Heart right ventricle (tissue), 16 donors: ENCODE measurements at regions not wholly inside any gene's neighbourhood (a gene's known extent, or its start where the extent isn't known, plus 50 kb on each side); places are given as distances from the start of the nearest gene placed in this dataset.
A peak's percentile ranks its signal among the peaks of the same experiment; 100 is the strongest.
"Not testable (repeated sequence)": the region's sequence is repeated elsewhere in the genome, so short reads cannot be mapped to it uniquely, and the experiment has no call there.

Source experiments
- ATAC-seq, 8 donors: fragments of 200-7000 bp; cut with Tn5 transposase; one replicate each; pipeline ENCODE4 v1.9.1; 2020; ENCODE audit warnings: mild to moderate bottlenecking in 8 of 8, moderate library complexity in 8 of 8, moderate number of reproducible peaks in 1 of 8
- DNase-seq, 2 donors: peaks; one replicate each; pipeline ENCODE4 v3.0.0-alpha.2; 2020
- H3K27ac ChIP-seq, 10 donors: fragments of 200-600 bp; sonication (generic) in 2 of 10; one replicate each; pipeline versions ENCODE4 v1.5.0 to v1.8.0; 2020 to 2022; ENCODE audit warnings: mild to moderate bottlenecking in 3 of 10
- H3K27me3 ChIP-seq, 7 donors: fragments of 200-600 bp; one replicate each; pipeline ENCODE4 v1.8.0; 2021 to 2022; ENCODE audit warnings: mild to moderate bottlenecking in 2 of 7
- H3K36me3 ChIP-seq, 9 donors: fragments of 200-600 bp; sonication (generic) in 1 of 9; one replicate each; pipeline versions ENCODE4 v1.5.0 to v1.8.0; 2020 to 2022; ENCODE audit warnings: mild to moderate bottlenecking in 2 of 9
- H3K4me1 ChIP-seq, 9 donors: fragments of 200-600 bp; sonication (generic) in 1 of 9; one replicate each; pipeline versions ENCODE4 v1.5.0 to v1.8.0; 2020 to 2022; ENCODE audit warnings: mild to moderate bottlenecking in 4 of 9
- H3K4me3 ChIP-seq, 10 donors: fragments of 200-600 bp; sonication (generic) in 2 of 10; one replicate each; pipeline versions ENCODE4 v1.5.0 to v1.8.0; 2020 to 2022; ENCODE audit warnings: mild to moderate bottlenecking in 7 of 10, moderate library complexity in 2 of 10
- H3K9me3 ChIP-seq, 11 donors: fragments of 200-600 bp in 10 of 11; sonication (generic) in 2 of 11; one replicate each; pipeline versions ENCODE4 v1.5.0 to v1.8.0; 2013 to 2022; ENCODE audit warnings: mild to moderate bottlenecking in 2 of 11, control low read depth in 1 of 11, moderate library complexity in 1 of 11
- WGBS, 2 donors: extraction: QIAGEN DNeasy Blood & Tissue Kit; methylation state at CpG; one replicate each; pipeline ENCODE4 v1.1.7; 2013; ENCODE audit warnings: inconsistent platforms in 1 of 2; 5-methylcytosine and 5-hydroxymethylcytosine counted together
- intact Hi-C, 10 donors: fragments of 100-400 bp; cut with DNase I; formaldehyde crosslinking; loops; one replicate each; pipeline versions ENCODE4 v1.11.1 to v1.14.2; 2022
- TF ChIP-seq, protein P1 (sequence below), 9 donors: fragments of 200-600 bp; sonication (generic) in 2 of 9; IDR thresholded peaks; one replicate each; pipeline versions ENCODE4 v1.5.0 to v1.8.0; 2021 to 2022; ENCODE audit warnings: antibody characterized with exemption in 9 of 9, mild to moderate bottlenecking in 5 of 9, moderate library complexity in 1 of 9
- donor health status: Arrhythmogenic right ventricular cardiomyopathy.
- donor health status: ischemic (EF 13 %, LVEDD 7.1; RV severe dilation, severe dysfunction).
- donor health status: healthy with polysubstance abuse.
- donor health status: DM: no; HTN: yes; CAD: no.
- donor health status: DM: no; HTN: no; CAD: no.
- donor health status: ischemic (EF 25% LVEDD 6.9; RV normal size, moderate dysfunction).
- donor health status: ischemic (EF 25% LVEDD 5.7; RV mildly dilated, moderate dysfunction).
- donor health status: healthy.
- donor health status: DM: yes; HTN: yes; CAD: no.
- donor health status: Ischemic cardiomyopathy.
- donor health status: ischemic (EF 35%, LVEDD 5.7; RV mildly dilated, moderate dysfunction).
- donor health status: nonischemic (EF 11% LVEDD 7.7; RV severe dilation, severe dysfunction).
- donor health status: DM: yes; HTN: yes; CAD: no.
- donor health status: PGD.
- donor health status: ischemic (EF 29% LVEDD 5.4; RV normal size, mild dysfunction).
- donor health status: nonischemic (EF 23%, LVEDD 6.1; RV moderate dilation, normal function).

GRCh38 chr16:22606619-22607018 lies 95.9 kb downstream of the NPIPB5 start:
- intact Hi-C loops, H3K27me3 ChIP-seq, H3K4me1 ChIP-seq, H3K9me3 ChIP-seq, DNase-seq, H3K4me3 ChIP-seq, H3K36me3 ChIP-seq, H3K27ac ChIP-seq: not testable (repeated sequence)
- ATAC-seq: peak; percentile 57 to 83 (median 80)

GRCh38 chr16:22609798-22610197 lies 99.1 kb downstream of the NPIPB5 start:
- DNase-seq, H3K27ac ChIP-seq, H3K27me3 ChIP-seq, H3K4me3 ChIP-seq, intact Hi-C loops, H3K4me1 ChIP-seq, H3K36me3 ChIP-seq: not testable (repeated sequence)
- H3K9me3 ChIP-seq: peaks cover 0 to 11% (median 6%) of the 10 kb centered on the region in 11 donors
- peak in 5 of 8 donors; percentile 9 to 39 (median 20) for ATAC-seq
- 14 to 100% methylated on average over 1 of the region's 2 CpGs for WGBS, 2 donors

DNA sequence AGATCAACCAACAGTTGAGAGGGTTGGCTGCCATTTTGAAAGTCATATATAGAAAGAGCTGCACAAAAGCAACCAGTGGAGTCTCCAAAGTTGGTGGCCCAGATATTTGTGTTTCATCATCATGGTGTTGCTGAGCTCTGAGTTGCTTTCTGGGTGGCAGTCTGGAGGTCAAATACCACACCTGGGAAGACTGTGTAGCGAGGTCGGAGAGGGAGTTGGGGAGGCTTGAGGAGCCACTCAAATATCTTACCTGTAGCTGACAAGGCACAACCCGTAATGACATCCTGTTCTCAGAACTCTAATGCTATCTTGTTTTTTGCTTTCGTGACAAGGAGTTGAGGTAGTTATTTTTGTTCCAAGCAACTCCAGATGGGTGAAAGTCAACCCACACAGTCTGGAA lies 100.4 kb downstream of the NPIPB5 start:
- Histone ChIP-seq H3K9me3 (peaks cover 0 to 11% (median 7%) of the 10 kb centered on the region in 11 donors), H3K27me3 (peaks cover 0 to 10% (median 0%) of the 10 kb centered on the region in 7 donors)
- H3K27ac ChIP-seq, DNase-seq, H3K4me3 ChIP-seq, H3K4me1 ChIP-seq, ATAC-seq, intact Hi-C loops, H3K36me3 ChIP-seq: not testable (repeated sequence)
- WGBS, 2 donors: 73 to 81% methylated on average over 4 of the region's 4 CpGs

DNA sequence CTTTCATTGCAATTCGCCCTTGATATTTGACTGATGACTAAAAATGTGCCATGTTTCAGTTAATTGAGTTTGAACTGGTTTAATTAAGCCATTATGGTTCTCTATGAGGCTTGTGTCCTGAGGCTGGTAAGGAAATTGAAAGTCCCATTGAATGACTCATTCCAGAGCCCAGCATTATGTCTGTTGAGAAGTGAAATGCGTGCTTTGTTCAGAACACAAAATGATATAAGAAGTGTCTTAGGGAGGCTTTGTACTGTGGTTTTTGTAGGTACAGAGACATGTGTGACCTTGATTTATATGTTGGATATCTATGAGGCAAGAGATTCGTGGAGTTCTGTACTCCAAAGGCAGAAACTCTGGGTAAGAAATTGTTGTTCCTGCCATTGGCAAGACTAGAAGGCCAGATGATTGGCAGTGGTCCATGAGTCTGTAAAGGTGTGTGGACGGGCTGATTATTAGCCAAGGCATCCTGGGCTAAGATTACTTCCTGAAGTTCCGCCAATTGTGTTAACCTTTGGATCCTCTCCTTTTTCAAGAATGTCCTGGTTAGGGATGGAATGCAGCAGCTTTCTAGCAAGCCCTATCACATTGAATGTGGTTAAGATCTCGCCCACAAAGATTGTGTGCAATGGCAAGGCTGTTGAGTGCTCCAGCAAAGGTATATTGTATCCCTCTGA lies 103.7 kb downstream of the NPIPB5 start:
- H3K36me3 ChIP-seq: no peaks in the 10 kb centered on the region
- no peak overlapping the region for H3K4me3 ChIP-seq
- peaks cover 0 to 10% (median 2%) of the 10 kb centered on the region in 7 donors for H3K27me3 ChIP-seq
- peaks cover 0 to 11% (median 7%) of the 10 kb centered on the region in 11 donors for H3K9me3 ChIP-seq
- intact Hi-C loops: no loop called here
- 70 to 74% methylated on average over 6 of the region's 6 CpGs for WGBS, 2 donors
- TF ChIP-seq, protein P1, sequence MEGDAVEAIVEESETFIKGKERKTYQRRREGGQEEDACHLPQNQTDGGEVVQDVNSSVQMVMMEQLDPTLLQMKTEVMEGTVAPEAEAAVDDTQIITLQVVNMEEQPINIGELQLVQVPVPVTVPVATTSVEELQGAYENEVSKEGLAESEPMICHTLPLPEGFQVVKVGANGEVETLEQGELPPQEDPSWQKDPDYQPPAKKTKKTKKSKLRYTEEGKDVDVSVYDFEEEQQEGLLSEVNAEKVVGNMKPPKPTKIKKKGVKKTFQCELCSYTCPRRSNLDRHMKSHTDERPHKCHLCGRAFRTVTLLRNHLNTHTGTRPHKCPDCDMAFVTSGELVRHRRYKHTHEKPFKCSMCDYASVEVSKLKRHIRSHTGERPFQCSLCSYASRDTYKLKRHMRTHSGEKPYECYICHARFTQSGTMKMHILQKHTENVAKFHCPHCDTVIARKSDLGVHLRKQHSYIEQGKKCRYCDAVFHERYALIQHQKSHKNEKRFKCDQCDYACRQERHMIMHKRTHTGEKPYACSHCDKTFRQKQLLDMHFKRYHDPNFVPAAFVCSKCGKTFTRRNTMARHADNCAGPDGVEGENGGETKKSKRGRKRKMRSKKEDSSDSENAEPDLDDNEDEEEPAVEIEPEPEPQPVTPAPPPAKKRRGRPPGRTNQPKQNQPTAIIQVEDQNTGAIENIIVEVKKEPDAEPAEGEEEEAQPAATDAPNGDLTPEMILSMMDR (IDR thresholded peaks at IDR 0.05): no peak
- no peak overlapping the region for H3K27ac ChIP-seq
- no peaks in the 10 kb centered on the region for H3K4me1 ChIP-seq
- ATAC-seq (no peak), DNase-seq (no peak)

DNA sequence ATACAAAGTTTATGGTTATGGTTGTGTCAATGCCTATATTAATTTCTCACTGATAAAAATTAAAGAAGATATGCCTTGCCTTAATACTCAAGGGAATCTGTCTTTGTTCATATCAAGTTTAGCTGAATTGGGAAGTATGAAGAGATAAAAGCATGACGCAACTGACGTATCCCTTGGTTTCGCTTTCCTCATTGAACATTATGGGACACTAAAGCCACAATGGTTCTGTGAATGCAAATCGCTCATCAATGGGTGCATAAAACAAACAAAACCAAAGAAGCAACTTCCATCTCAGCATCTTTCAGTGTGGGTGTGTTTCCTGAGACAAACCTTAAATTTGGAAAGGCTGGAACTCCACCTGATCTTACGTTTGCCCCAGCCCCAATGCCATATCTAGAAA lies 108.2 kb downstream of the NPIPB5 start:
- H3K4me3 ChIP-seq: no peak overlapping the region
- H3K9me3 ChIP-seq: peaks cover 0 to 8% (median 4%) of the 10 kb centered on the region in 11 donors
- ATAC-seq (no peak), DNase-seq (no peak)
- 80% methylated on average over 5 of the region's 5 CpGs for WGBS, 2 donors
- no peaks in the 10 kb centered on the region for H3K36me3 ChIP-seq
- H3K27me3 ChIP-seq: peaks cover 0 to 24% (median 13%) of the 10 kb centered on the region in 7 donors
- no peak overlapping the region for H3K27ac ChIP-seq
- TF ChIP-seq, protein P1 (IDR thresholded peaks at IDR 0.05): no peak
- no peaks in the 10 kb centered on the region for H3K4me1 ChIP-seq
- intact Hi-C loops: no loop called here

- peaks cover 0 to 41% (median 19%) of the 10 kb centered on the region in 7 donors for H3K27me3 ChIP-seq
Observed at GRCh38 chr16:22621586-22622155, 111.0 kb downstream of the NPIPB5 start.

More at GRCh38 chr16:22621586-22622155, 111.0 kb downstream of the NPIPB5 start:
- Histone ChIP-seq H3K4me3 (no peak overlapping the region), H3K9me3 (peaks cover 0 to 10% (median 0%) of the 10 kb centered on the region in 11 donors), H3K4me1 (no peaks in the 10 kb centered on the region), H3K36me3 (no peaks in the 10 kb centered on the region), H3K27ac (no peak overlapping the region)
- intact Hi-C loops: no loop called here
- DNase-seq (no peak), ATAC-seq (no peak)
- TF ChIP-seq, protein P1 (IDR thresholded peaks at IDR 0.05): no peak
- 57 to 61% methylated on average over 7 of the region's 7 CpGs for WGBS, 2 donors
